ENCODE measurements at regions not wholly inside any gene's neighbourhood (a gene's known extent, or its start where the extent isn't known, plus 50 kb on each side); places are given as distances from the start of the nearest gene placed in this dataset.

GRCh38 chr3:178419071-178419470 lies 117.2 kb upstream of the KCNMB2 start:
- BruUV-seq (replicated peaks): no TSS peak
- H3K4me1 ChIP-seq (ENCODE audit: control insufficient read depth, extremely low read depth, insufficient read depth, low read length): no peaks in the 10 kb centered on the region
- DNase-seq (ENCODE audit: low read depth, low spot score): no peak

More at GRCh38 chr3:178419071-178419470, 117.2 kb upstream of the KCNMB2 start:
- H3K27ac ChIP-seq (ENCODE audit: insufficient read depth, low read depth, low read length): no peak overlapping the region
- CTCF ChIA-PET: interaction anchor here (1.1 to 1.6 kb wide), 3 partner anchors 13 to 17 kb away, joined by 3 to 5 read pairs (median 3); no protein-coding TSS in a partner anchor
- dilution Hi-C loops (cut with MboI; ENCODE audit: extremely low pct_ligation_motif_present, low sequenced_read_pairs): no loop called here
- no peak for TF ChIP-seq MAX (IDR thresholded peaks at IDR 0.05; ENCODE audit: insufficient read depth, insufficient read length)
- TF ChIP-seq CTCF (IDR thresholded peaks at IDR 0.05; ENCODE audit: extremely low read depth in 1 of 2, insufficient read depth in 1 of 2, low read depth in 1 of 2, low read length in 2 of 2): no peak
- TF ChIP-seq MYC (IDR thresholded peaks at IDR 0.05; ENCODE audit: low read depth, low read length): no peak
- TF ChIP-seq POLR2AphosphoS5 (IDR thresholded peaks at IDR 0.05; ENCODE audit: insufficient read depth, low read depth, low read length): no peak
- TF ChIP-seq FOS (IDR thresholded peaks at IDR 0.05; ENCODE audit: borderline replicate concordance, insufficient read depth, low read length): no peak
- no peak for TF ChIP-seq POLR2A (IDR thresholded peaks at IDR 0.05; ENCODE audit: low read depth, low read length)
- TF ChIP-seq EZH2 (IDR thresholded peaks at IDR 0.05; ENCODE audit: borderline replicate concordance, low read depth, low read length, severe bottlenecking): no peak
- TF ChIP-seq GATA2 (IDR thresholded peaks at IDR 0.05; ENCODE audit: insufficient read depth, insufficient read length, low read depth, low read length): no peak
- no peak for TF ChIP-seq JUN (IDR thresholded peaks at IDR 0.05; ENCODE audit: borderline replicate concordance, insufficient read depth, insufficient read length, low read depth)
- no peaks in the 10 kb centered on the region for H3K27me3 ChIP-seq (ENCODE audit: control insufficient read depth in 2 of 2, insufficient read depth in 2 of 2, low read length in 2 of 2)
- H3K4me2 ChIP-seq (ENCODE audit: insufficient read depth, low read length): no peak overlapping the region
- intact Hi-C loops (cut with micrococcal nuclease): no loop called here
- no peak overlapping the region for H3K9ac ChIP-seq (replicated peaks; ENCODE audit: extremely low read depth, insufficient read depth, low read length)
- no peaks in the 10 kb centered on the region for H3K36me3 ChIP-seq (ENCODE audit: control insufficient read depth in 2 of 2, extremely low read depth in 1 of 2, insufficient read depth in 2 of 2, low read length in 2 of 2)
- H4K20me1 ChIP-seq (replicated peaks; ENCODE audit: control insufficient read depth, extremely low read depth, insufficient read depth, low read length): no peaks in the 10 kb centered on the region
- H3K9me1 ChIP-seq (replicated peaks; ENCODE audit: control insufficient read depth, extremely low read depth, insufficient read depth, low read length): no peaks in the 10 kb centered on the region
- no peak overlapping the region for H3K4me3 ChIP-seq (replicated peaks in 1 of 3; ENCODE audit: insufficient read depth in 1 of 3, low read depth in 1 of 3, low read length in 3 of 3)
- FAIRE-seq: no peak
- no peaks in the 10 kb centered on the region for H3K79me2 ChIP-seq (ENCODE audit: control insufficient read depth, insufficient read depth, low read length)
- H3K9me3 ChIP-seq (replicated peaks; ENCODE audit: control insufficient read depth, insufficient read depth, low read length): no peaks in the 10 kb centered on the region
- H2AFZ ChIP-seq (ENCODE audit: low read depth, low read length): peak overlapping the region; percentile 54
- POLR2A ChIA-PET: no interaction called here
